ENCODE measurements at regions not wholly inside any gene's neighbourhood (a gene's known extent, or its start where the extent isn't known, plus 50 kb on each side); places are given as distances from the start of the nearest gene placed in this dataset.

DNA sequence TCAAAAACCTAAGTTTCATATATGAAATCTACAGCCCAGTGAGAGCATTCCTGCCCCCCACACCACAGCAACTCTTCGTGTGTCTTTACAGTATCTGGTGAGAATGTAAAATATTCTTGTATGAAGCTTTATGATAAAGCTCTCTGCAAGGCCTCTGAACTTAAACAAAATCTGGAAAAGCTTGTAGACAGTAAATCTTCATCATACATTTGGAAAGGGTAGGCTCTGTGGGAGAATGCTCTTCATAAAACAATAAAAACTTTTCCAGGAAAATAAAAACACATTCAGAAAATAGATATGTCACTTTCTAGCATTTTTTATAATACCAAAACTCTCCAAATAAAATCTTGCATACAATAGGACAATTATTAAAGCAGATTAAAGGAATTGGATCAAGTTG lies 1009.5 kb downstream of the NAALADL2 start:
- TF ChIP-seq MTA3 (CRISPR knock-in tag; IDR thresholded peaks at IDR 0.05), result no peak
- no peak for TF ChIP-seq SMAD1 (CRISPR knock-in tag; IDR thresholded peaks at IDR 0.05; ENCODE audit: borderline replicate concordance, low read depth)
- no peak for TF ChIP-seq ZNF274 (CRISPR knock-in tag; IDR thresholded peaks at IDR 0.05)
- TF ChIP-seq, protein P1, sequence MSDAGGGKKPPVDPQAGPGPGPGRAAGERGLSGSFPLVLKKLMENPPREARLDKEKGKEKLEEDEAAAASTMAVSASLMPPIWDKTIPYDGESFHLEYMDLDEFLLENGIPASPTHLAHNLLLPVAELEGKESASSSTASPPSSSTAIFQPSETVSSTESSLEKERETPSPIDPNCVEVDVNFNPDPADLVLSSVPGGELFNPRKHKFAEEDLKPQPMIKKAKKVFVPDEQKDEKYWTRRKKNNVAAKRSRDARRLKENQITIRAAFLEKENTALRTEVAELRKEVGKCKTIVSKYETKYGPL (CRISPR knock-in tag; IDR thresholded peaks at IDR 0.05), result no peak
- TF ChIP-seq, protein P2, sequence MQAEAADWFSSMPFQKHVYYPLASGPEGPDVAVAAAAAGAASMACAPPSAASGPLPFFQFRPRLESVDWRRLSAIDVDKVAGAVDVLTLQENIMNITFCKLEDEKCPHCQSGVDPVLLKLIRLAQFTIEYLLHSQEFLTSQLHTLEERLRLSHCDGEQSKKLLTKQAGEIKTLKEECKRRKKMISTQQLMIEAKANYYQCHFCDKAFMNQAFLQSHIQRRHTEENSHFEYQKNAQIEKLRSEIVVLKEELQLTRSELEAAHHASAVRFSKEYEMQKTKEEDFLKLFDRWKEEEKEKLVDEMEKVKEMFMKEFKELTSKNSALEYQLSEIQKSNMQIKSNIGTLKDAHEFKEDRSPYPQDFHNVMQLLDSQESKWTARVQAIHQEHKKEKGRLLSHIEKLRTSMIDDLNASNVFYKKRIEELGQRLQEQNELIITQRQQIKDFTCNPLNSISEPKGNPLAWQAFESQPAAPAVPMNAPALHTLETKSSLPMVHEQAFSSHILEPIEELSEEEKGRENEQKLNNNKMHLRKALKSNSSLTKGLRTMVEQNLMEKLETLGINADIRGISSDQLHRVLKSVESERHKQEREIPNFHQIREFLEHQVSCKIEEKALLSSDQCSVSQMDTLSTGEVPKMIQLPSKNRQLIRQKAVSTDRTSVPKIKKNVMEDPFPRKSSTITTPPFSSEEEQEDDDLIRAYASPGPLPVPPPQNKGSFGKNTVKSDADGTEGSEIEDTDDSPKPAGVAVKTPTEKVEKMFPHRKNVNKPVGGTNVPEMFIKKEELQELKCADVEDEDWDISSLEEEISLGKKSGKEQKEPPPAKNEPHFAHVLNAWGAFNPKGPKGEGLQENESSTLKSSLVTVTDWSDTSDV (CRISPR knock-in tag; IDR thresholded peaks at IDR 0.05), result no peak
- TF ChIP-seq, protein P3, sequence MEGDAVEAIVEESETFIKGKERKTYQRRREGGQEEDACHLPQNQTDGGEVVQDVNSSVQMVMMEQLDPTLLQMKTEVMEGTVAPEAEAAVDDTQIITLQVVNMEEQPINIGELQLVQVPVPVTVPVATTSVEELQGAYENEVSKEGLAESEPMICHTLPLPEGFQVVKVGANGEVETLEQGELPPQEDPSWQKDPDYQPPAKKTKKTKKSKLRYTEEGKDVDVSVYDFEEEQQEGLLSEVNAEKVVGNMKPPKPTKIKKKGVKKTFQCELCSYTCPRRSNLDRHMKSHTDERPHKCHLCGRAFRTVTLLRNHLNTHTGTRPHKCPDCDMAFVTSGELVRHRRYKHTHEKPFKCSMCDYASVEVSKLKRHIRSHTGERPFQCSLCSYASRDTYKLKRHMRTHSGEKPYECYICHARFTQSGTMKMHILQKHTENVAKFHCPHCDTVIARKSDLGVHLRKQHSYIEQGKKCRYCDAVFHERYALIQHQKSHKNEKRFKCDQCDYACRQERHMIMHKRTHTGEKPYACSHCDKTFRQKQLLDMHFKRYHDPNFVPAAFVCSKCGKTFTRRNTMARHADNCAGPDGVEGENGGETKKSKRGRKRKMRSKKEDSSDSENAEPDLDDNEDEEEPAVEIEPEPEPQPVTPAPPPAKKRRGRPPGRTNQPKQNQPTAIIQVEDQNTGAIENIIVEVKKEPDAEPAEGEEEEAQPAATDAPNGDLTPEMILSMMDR (CRISPR knock-in tag; IDR thresholded peaks at IDR 0.05), result no peak
- TF ChIP-seq, protein P4, sequence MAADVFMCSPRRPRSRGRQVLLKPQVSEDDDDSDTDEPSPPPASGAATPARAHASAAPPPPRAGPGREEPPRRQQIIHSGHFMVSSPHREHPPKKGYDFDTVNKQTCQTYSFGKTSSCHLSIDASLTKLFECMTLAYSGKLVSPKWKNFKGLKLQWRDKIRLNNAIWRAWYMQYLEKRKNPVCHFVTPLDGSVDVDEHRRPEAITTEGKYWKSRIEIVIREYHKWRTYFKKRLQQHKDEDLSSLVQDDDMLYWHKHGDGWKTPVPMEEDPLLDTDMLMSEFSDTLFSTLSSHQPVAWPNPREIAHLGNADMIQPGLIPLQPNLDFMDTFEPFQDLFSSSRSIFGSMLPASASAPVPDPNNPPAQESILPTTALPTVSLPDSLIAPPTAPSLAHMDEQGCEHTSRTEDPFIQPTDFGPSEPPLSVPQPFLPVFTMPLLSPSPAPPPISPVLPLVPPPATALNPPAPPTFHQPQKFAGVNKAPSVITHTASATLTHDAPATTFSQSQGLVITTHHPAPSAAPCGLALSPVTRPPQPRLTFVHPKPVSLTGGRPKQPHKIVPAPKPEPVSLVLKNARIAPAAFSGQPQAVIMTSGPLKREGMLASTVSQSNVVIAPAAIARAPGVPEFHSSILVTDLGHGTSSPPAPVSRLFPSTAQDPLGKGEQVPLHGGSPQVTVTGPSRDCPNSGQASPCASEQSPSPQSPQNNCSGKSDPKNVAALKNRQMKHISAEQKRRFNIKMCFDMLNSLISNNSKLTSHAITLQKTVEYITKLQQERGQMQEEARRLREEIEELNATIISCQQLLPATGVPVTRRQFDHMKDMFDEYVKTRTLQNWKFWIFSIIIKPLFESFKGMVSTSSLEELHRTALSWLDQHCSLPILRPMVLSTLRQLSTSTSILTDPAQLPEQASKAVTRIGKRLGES (CRISPR knock-in tag; IDR thresholded peaks at IDR 0.05; ENCODE audit: borderline replicate concordance), result no peak
- no peak for TF ChIP-seq ELF4 (CRISPR knock-in tag; IDR thresholded peaks at IDR 0.05; ENCODE audit: borderline replicate concordance)
- TF ChIP-seq SRF (IDR thresholded peaks at IDR 0.05; ENCODE audit: low read depth, low read length), result no peak
- TF ChIP-seq, protein P5, sequence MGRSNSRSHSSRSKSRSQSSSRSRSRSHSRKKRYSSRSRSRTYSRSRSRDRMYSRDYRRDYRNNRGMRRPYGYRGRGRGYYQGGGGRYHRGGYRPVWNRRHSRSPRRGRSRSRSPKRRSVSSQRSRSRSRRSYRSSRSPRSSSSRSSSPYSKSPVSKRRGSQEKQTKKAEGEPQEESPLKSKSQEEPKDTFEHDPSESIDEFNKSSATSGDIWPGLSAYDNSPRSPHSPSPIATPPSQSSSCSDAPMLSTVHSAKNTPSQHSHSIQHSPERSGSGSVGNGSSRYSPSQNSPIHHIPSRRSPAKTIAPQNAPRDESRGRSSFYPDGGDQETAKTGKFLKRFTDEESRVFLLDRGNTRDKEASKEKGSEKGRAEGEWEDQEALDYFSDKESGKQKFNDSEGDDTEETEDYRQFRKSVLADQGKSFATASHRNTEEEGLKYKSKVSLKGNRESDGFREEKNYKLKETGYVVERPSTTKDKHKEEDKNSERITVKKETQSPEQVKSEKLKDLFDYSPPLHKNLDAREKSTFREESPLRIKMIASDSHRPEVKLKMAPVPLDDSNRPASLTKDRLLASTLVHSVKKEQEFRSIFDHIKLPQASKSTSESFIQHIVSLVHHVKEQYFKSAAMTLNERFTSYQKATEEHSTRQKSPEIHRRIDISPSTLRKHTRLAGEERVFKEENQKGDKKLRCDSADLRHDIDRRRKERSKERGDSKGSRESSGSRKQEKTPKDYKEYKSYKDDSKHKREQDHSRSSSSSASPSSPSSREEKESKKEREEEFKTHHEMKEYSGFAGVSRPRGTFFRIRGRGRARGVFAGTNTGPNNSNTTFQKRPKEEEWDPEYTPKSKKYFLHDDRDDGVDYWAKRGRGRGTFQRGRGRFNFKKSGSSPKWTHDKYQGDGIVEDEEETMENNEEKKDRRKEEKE (IDR thresholded peaks at IDR 0.05), result no peak
- TF ChIP-seq AHR (CRISPR knock-in tag; IDR thresholded peaks at IDR 0.05), result no peak
- TF ChIP-seq, protein P6, sequence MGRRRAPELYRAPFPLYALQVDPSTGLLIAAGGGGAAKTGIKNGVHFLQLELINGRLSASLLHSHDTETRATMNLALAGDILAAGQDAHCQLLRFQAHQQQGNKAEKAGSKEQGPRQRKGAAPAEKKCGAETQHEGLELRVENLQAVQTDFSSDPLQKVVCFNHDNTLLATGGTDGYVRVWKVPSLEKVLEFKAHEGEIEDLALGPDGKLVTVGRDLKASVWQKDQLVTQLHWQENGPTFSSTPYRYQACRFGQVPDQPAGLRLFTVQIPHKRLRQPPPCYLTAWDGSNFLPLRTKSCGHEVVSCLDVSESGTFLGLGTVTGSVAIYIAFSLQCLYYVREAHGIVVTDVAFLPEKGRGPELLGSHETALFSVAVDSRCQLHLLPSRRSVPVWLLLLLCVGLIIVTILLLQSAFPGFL (CRISPR knock-in tag; IDR thresholded peaks at IDR 0.05), result no peak
